ENCODE measurements at regions not wholly inside any gene's neighbourhood (a gene's known extent, or its start where the extent isn't known, plus 50 kb on each side); places are given as distances from the start of the nearest gene placed in this dataset.

- TF ChIP-seq CTCF (IDR thresholded peaks at IDR 0.05; ENCODE audit: partially characterized antibody, unreplicated experiment) = no peak
- peaks cover 5% of the 10 kb centered on the region for H3K27me3 Mint-ChIP-seq (ENCODE audit: unreplicated experiment)
- H3K4me1 Mint-ChIP-seq (ENCODE audit: low read depth, unreplicated experiment) = peaks cover 4% of the 10 kb centered on the region
- no peaks in the 10 kb centered on the region for H3K36me3 Mint-ChIP-seq (ENCODE audit: unreplicated experiment)
- peaks cover 5% of the 10 kb centered on the region for H3K9me3 Mint-ChIP-seq (ENCODE audit: unreplicated experiment)
- H3K27ac Mint-ChIP-seq (ENCODE audit: unreplicated experiment) = no peak overlapping the region
- H3K4me3 Mint-ChIP-seq (ENCODE audit: unreplicated experiment) = no peak overlapping the region
- no peak for DNase-seq
These were observed 1023.4 kb upstream of the RBFOX1 start for GRCh38 chr16:6309271-6309670.

- Mint-ChIP-seq H3K36me3 (ENCODE audit: unreplicated experiment) (no peaks in the 10 kb centered on the region), H3K4me1 (ENCODE audit: low read depth, unreplicated experiment) (peaks cover 4% of the 10 kb centered on the region), H3K27ac (ENCODE audit: unreplicated experiment) (no peak overlapping the region), H3K9me3 (ENCODE audit: unreplicated experiment) (peaks cover 6% of the 10 kb centered on the region), H3K27me3 (ENCODE audit: unreplicated experiment) (peaks cover 3% of the 10 kb centered on the region), H3K4me3 (ENCODE audit: unreplicated experiment) (no peak overlapping the region)
- no peak for TF ChIP-seq CTCF (IDR thresholded peaks at IDR 0.05; ENCODE audit: partially characterized antibody, unreplicated experiment)
- no peak for DNase-seq
These were observed 1024.5 kb upstream of the RBFOX1 start for GRCh38 chr16:6308176-6308575.

- TF ChIP-seq CTCF (IDR thresholded peaks at IDR 0.05; ENCODE audit: partially characterized antibody, unreplicated experiment) = no peak
- Mint-ChIP-seq H3K9me3 (ENCODE audit: unreplicated experiment) (peaks cover 7% of the 10 kb centered on the region), H3K27me3 (ENCODE audit: unreplicated experiment) (no peaks in the 10 kb centered on the region), H3K4me1 (ENCODE audit: low read depth, unreplicated experiment) (no peaks in the 10 kb centered on the region), H3K36me3 (ENCODE audit: unreplicated experiment) (no peaks in the 10 kb centered on the region), H3K27ac (ENCODE audit: unreplicated experiment) (no peak overlapping the region), H3K4me3 (ENCODE audit: unreplicated experiment) (no peak overlapping the region)
- no peak for DNase-seq
These were observed 1032.1 kb upstream of the RBFOX1 start for GRCh38 chr16:6300523-6300922.

- no peak for DNase-seq
- Mint-ChIP-seq H3K27ac (ENCODE audit: unreplicated experiment) (no peak overlapping the region), H3K4me3 (ENCODE audit: unreplicated experiment) (no peak overlapping the region), H3K27me3 (ENCODE audit: unreplicated experiment) (no peaks in the 10 kb centered on the region), H3K9me3 (ENCODE audit: unreplicated experiment) (peaks cover 7% of the 10 kb centered on the region), H3K36me3 (ENCODE audit: unreplicated experiment) (no peaks in the 10 kb centered on the region), H3K4me1 (ENCODE audit: low read depth, unreplicated experiment) (no peaks in the 10 kb centered on the region)
- TF ChIP-seq CTCF (IDR thresholded peaks at IDR 0.05; ENCODE audit: partially characterized antibody, unreplicated experiment) = no peak
These were observed 1034.8 kb upstream of the RBFOX1 start for GRCh38 chr16:6297666-6298410.

GRCh38 chr16:6286176-6286575 is 1046.5 kb upstream of the RBFOX1 start:
- H3K4me3 Mint-ChIP-seq (ENCODE audit: unreplicated experiment) = no peak overlapping the region
- peaks cover 6% of the 10 kb centered on the region for H3K9me3 Mint-ChIP-seq (ENCODE audit: unreplicated experiment)
- H3K27me3 Mint-ChIP-seq (ENCODE audit: unreplicated experiment) = no peaks in the 10 kb centered on the region
- H3K27ac Mint-ChIP-seq (ENCODE audit: unreplicated experiment) = no peak overlapping the region
- DNase-seq = no peak
- H3K4me1 Mint-ChIP-seq (ENCODE audit: low read depth, unreplicated experiment) = no peaks in the 10 kb centered on the region
- TF ChIP-seq CTCF (IDR thresholded peaks at IDR 0.05; ENCODE audit: partially characterized antibody, unreplicated experiment) = no peak
- H3K36me3 Mint-ChIP-seq (ENCODE audit: unreplicated experiment) = no peaks in the 10 kb centered on the region

Measured in glutamatergic neuron (in vitro differentiated cells).